ENCODE measurements at regions not wholly inside any gene's neighbourhood (a gene's known extent, or its start where the extent isn't known, plus 50 kb on each side); places are given as distances from the start of the nearest gene placed in this dataset.
"Not testable (repeated sequence)": the region's sequence is repeated elsewhere in the genome, so short reads cannot be mapped to it uniquely, and the experiment has no call there.

- Histone ChIP-seq H3K4me3 (no peak overlapping the region), H3K9me3 (no peaks in the 10 kb centered on the region), H3K27me3 (no peaks in the 10 kb centered on the region), H3K27ac (no peak overlapping the region), H3K4me1 (no peaks in the 10 kb centered on the region), H3K36me3 (no peaks in the 10 kb centered on the region)
- ATAC-seq (no peak), DNase-seq (no peak)
- intact Hi-C loops (cut with DNase I) = no loop called here
- no peak for TF ChIP-seq CTCF (IDR thresholded peaks at IDR 0.05)
- no peak for TF ChIP-seq POLR2A (IDR thresholded peaks at IDR 0.05)
Measured at GRCh38 chr2:47964277-47964676, 58.0 kb upstream of the FBXO11 start.

GRCh38 chr2:47964722-47965434 lies 58.6 kb upstream of the FBXO11 start:
- WGBS (ENCODE audit: insufficient coverage, low coverage, low lambda C conversion rate, missing lambda C conversion rate) = 72% methylated on average over 3 of the region's 8 CpGs
- no peak for DNase-seq
- intact Hi-C loops (cut with DNase I) = no loop called here

GRCh38 chr2:47976728-47977127 lies 70.4 kb upstream of the FBXO11 start:
- H3K9me3 ChIP-seq; DNase-seq; H3K27me3 ChIP-seq; intact Hi-C loops (cut with DNase I); H3K4me3 ChIP-seq; H3K27ac ChIP-seq; H3K36me3 ChIP-seq; H3K4me1 ChIP-seq; ATAC-seq: not testable (repeated sequence)

More at GRCh38 chr2:47964722-47965434, 58.6 kb upstream of the FBXO11 start:
- H3K27me3 ChIP-seq = no peaks in the 10 kb centered on the region
- TF ChIP-seq POLR2A (IDR thresholded peaks at IDR 0.05) (no peak), CTCF (IDR thresholded peaks at IDR 0.05) (no peak)
- no peaks in the 10 kb centered on the region for H3K4me1 ChIP-seq
- ATAC-seq = no peak
- no peak overlapping the region for H3K27ac ChIP-seq
- no peak overlapping the region for H3K4me3 ChIP-seq
- no peaks in the 10 kb centered on the region for H3K36me3 ChIP-seq
- no peaks in the 10 kb centered on the region for H3K9me3 ChIP-seq

- H3K9me3 ChIP-seq = no peaks in the 10 kb centered on the region
- no peak overlapping the region for H3K4me3 ChIP-seq
- no peaks in the 10 kb centered on the region for H3K27me3 ChIP-seq
- ATAC-seq = no peak
- no peak for TF ChIP-seq CTCF (IDR thresholded peaks at IDR 0.05)
- TF ChIP-seq POLR2A (IDR thresholded peaks at IDR 0.05) = no peak
- no peaks in the 10 kb centered on the region for H3K36me3 ChIP-seq
- intact Hi-C loops (cut with DNase I) = no loop called here
- no peak overlapping the region for H3K27ac ChIP-seq
- H3K4me1 ChIP-seq = no peaks in the 10 kb centered on the region
- no peak for DNase-seq
Measured at GRCh38 chr2:47984041-47984440, 77.7 kb upstream of the FBXO11 start.

- Histone ChIP-seq H3K36me3 (no peaks in the 10 kb centered on the region), H3K27ac (no peak overlapping the region), H3K4me1 (no peaks in the 10 kb centered on the region), H3K9me3 (no peaks in the 10 kb centered on the region), H3K4me3 (no peak overlapping the region), H3K27me3 (no peaks in the 10 kb centered on the region)
- DNase-seq (no peak), ATAC-seq (no peak)
- TF ChIP-seq POLR2A (IDR thresholded peaks at IDR 0.05) = no peak
- no peak for TF ChIP-seq CTCF (IDR thresholded peaks at IDR 0.05)
- intact Hi-C loops (cut with DNase I) = no loop called here
- WGBS (ENCODE audit: insufficient coverage, low coverage, low lambda C conversion rate, missing lambda C conversion rate) = 90% methylated on average over 2 of the region's 2 CpGs
Measured at GRCh38 chr2:47990503-47990902, 84.2 kb upstream of the FBXO11 start.

All from right lobe of liver (tissue), 6 donors.